ENCODE measurements at regions not wholly inside any gene's neighbourhood (a gene's known extent, or its start where the extent isn't known, plus 50 kb on each side); places are given as distances from the start of the nearest gene placed in this dataset.

DNA sequence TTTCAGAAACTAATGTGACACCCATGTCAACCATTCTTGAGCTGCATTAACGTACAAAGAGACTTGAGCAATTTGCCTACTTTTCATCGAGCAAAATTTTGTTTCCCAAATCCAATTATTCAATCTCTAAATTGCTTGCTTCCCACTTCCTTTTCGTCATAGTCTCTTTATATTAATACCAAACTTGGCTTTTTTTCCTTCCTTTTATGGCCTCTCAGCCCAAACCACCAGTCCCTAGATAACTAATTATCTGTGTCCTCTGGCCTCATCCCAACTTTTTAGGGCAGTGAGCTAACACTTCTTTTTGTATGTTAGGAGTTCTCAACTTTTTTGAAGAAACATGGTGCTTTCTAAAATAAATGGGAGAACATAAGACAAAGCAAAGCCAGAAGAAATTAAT, 155.5 kb upstream of the S1PR3 start:
- TF ChIP-seq EP300 (IDR thresholded peaks at IDR 0.05) (no peak), MAZ (IDR thresholded peaks at IDR 0.05; ENCODE audit: borderline replicate concordance, low read depth, low read length) (no peak)
